ENCODE measurements at regions not wholly inside any gene's neighbourhood (a gene's known extent, or its start where the extent isn't known, plus 50 kb on each side); places are given as distances from the start of the nearest gene placed in this dataset.

DNA sequence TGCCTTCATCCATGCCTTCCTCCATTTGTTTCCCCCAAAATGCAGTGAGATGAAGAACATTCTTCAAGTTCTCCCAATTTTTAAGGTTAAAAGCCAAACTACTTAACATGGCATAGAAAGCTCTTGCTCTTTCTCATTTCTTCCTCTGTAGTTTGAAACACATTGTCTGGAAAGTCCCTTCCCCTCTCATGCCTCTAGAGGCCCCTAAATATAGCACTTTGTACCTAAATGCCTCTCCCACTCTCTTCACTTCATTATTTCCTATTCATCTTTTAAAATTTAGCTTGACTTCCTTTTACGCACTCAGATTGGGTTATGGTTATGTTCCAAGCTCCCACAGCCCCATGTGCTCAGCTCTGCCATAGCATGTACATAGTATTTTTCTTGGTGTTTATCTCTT, 389.3 kb downstream of the HDGFL1 start:
- Histone ChIP-seq H3K27ac (no peak overlapping the region), H3K36me3 (no peaks in the 10 kb centered on the region), H3K9me3 (ENCODE audit: severe bottlenecking) (no peaks in the 10 kb centered on the region), H3K27me3 (ENCODE audit: insufficient read depth, low read depth, severe bottlenecking) (no peaks in the 10 kb centered on the region), H3K4me3 (ENCODE audit: low read depth, low read length) (no peak overlapping the region)
- TF ChIP-seq, protein P1, sequence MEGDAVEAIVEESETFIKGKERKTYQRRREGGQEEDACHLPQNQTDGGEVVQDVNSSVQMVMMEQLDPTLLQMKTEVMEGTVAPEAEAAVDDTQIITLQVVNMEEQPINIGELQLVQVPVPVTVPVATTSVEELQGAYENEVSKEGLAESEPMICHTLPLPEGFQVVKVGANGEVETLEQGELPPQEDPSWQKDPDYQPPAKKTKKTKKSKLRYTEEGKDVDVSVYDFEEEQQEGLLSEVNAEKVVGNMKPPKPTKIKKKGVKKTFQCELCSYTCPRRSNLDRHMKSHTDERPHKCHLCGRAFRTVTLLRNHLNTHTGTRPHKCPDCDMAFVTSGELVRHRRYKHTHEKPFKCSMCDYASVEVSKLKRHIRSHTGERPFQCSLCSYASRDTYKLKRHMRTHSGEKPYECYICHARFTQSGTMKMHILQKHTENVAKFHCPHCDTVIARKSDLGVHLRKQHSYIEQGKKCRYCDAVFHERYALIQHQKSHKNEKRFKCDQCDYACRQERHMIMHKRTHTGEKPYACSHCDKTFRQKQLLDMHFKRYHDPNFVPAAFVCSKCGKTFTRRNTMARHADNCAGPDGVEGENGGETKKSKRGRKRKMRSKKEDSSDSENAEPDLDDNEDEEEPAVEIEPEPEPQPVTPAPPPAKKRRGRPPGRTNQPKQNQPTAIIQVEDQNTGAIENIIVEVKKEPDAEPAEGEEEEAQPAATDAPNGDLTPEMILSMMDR (IDR thresholded peaks at IDR 0.05; ENCODE audit: low read depth, low read length): no peak
- no peak for DNase-seq

- no peak for DNase-seq
- H3K4me3 ChIP-seq (ENCODE audit: low read depth, low read length): no peak overlapping the region
- H3K27me3 ChIP-seq (ENCODE audit: insufficient read depth, low read depth, severe bottlenecking): no peaks in the 10 kb centered on the region
- no peaks in the 10 kb centered on the region for H3K36me3 ChIP-seq
- H3K27ac ChIP-seq: no peak overlapping the region
- TF ChIP-seq, protein P1 (IDR thresholded peaks at IDR 0.05; ENCODE audit: low read depth, low read length): no peak
- H3K9me3 ChIP-seq (ENCODE audit: severe bottlenecking): no peaks in the 10 kb centered on the region
Observed at GRCh38 chr6:22959571-22959970, 390.2 kb downstream of the HDGFL1 start.

GRCh38 chr6:22964334-22964733, 395.0 kb downstream of the HDGFL1 start:
- Histone ChIP-seq H3K27ac (no peak overlapping the region), H3K9me3 (ENCODE audit: severe bottlenecking) (no peaks in the 10 kb centered on the region), H3K36me3 (no peaks in the 10 kb centered on the region), H3K4me3 (ENCODE audit: low read depth, low read length) (no peak overlapping the region), H3K27me3 (ENCODE audit: insufficient read depth, low read depth, severe bottlenecking) (no peaks in the 10 kb centered on the region)
- no peak for DNase-seq
- TF ChIP-seq, protein P1 (IDR thresholded peaks at IDR 0.05; ENCODE audit: low read depth, low read length): no peak

DNA sequence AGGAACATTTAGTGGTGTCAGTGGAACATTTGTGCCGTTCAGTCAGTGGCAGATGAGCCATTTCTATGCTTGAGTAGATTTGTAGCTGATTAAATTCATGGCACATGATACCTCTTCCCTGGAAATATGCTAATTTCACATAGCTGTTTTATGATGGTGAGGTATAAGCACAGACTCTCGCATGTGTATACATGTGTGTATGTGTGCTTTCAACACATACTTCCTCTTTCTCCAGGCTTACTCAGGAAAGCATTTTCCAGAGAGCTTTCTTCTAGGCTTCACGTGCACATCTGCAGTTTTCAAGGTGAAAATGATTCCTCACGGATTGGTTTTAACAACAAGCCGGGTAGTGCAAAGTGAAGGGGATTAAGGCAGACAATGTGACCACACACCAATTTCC, 396.5 kb downstream of the HDGFL1 start:
- Histone ChIP-seq H3K9me3 (ENCODE audit: severe bottlenecking) (no peaks in the 10 kb centered on the region), H3K27ac (no peak overlapping the region), H3K36me3 (no peaks in the 10 kb centered on the region), H3K4me3 (ENCODE audit: low read depth, low read length) (no peak overlapping the region), H3K27me3 (ENCODE audit: insufficient read depth, low read depth, severe bottlenecking) (no peaks in the 10 kb centered on the region)
- TF ChIP-seq, protein P1 (IDR thresholded peaks at IDR 0.05; ENCODE audit: low read depth, low read length): no peak
- peak; percentile 18 for DNase-seq

DNA sequence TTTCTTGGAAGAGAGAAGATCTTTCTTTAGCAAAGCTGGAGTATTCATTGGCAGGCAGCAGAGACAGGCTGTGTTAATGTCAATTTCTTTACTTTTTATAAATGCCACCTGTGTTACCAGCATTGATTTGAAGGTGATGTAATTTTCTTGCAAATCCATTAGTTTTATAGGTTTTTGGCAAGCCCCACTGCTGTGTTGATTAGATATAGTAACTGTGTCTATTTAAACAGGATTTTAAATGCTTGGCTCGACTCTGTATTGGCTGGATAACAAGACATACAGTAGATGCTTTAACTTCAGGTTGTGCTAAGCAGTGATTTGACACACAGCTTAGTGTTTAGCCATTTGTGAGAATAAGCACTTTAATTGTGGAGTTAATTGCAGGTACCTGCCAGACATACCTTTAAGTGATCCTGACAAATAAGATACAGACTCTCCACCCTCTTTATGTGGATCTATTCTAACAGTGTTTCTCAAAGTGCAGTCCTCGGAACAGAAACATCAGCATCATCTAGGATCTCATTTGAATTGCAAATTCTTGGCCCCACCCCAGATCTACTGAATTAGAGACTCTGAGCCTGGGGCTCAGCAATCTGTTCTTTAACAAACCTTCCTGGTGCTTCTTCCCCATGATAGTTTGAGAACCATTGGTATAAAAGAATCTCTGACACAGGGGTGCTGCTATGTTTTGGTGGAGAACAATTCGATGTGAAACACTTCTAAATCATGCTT, 397.5 kb downstream of the HDGFL1 start:
- H3K27ac ChIP-seq: no peak overlapping the region
- TF ChIP-seq, protein P1 (IDR thresholded peaks at IDR 0.05; ENCODE audit: low read depth, low read length): no peak
- no peaks in the 10 kb centered on the region for H3K36me3 ChIP-seq
- no peak overlapping the region for H3K4me3 ChIP-seq (ENCODE audit: low read depth, low read length)
- H3K27me3 ChIP-seq (ENCODE audit: insufficient read depth, low read depth, severe bottlenecking): no peaks in the 10 kb centered on the region
- no peaks in the 10 kb centered on the region for H3K9me3 ChIP-seq (ENCODE audit: severe bottlenecking)
- no peak for DNase-seq

DNA sequence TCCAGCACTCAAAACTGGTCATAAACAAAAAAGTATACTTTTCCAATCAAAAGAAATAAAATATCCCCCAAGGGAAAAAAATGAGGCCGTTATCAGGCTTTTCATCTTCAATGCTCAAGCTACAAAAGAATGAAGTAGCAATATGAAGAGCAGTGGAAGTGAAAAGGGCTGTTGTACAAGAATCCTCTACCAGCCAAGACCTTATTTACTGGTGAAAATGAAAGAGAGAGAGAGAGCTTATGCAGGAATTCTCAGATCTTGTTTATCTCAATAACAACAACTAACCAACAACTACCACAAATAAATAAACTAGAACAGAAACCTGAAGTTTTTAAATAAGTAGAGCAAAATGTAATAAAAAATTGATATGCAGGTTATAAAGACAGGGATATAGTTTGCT, 400.6 kb downstream of the HDGFL1 start:
- DNase-seq: no peak
- H3K27me3 ChIP-seq (ENCODE audit: insufficient read depth, low read depth, severe bottlenecking): no peaks in the 10 kb centered on the region
- TF ChIP-seq, protein P1 (IDR thresholded peaks at IDR 0.05; ENCODE audit: low read depth, low read length): no peak
- H3K4me3 ChIP-seq (ENCODE audit: low read depth, low read length): no peak overlapping the region
- no peak overlapping the region for H3K27ac ChIP-seq
- no peaks in the 10 kb centered on the region for H3K36me3 ChIP-seq
- no peaks in the 10 kb centered on the region for H3K9me3 ChIP-seq (ENCODE audit: severe bottlenecking)
